ENCODE measurements at regions not wholly inside any gene's neighbourhood (a gene's known extent, or its start where the extent isn't known, plus 50 kb on each side); places are given as distances from the start of the nearest gene placed in this dataset.
A peak's percentile ranks its signal among the peaks of the same experiment; 100 is the strongest.

DNA sequence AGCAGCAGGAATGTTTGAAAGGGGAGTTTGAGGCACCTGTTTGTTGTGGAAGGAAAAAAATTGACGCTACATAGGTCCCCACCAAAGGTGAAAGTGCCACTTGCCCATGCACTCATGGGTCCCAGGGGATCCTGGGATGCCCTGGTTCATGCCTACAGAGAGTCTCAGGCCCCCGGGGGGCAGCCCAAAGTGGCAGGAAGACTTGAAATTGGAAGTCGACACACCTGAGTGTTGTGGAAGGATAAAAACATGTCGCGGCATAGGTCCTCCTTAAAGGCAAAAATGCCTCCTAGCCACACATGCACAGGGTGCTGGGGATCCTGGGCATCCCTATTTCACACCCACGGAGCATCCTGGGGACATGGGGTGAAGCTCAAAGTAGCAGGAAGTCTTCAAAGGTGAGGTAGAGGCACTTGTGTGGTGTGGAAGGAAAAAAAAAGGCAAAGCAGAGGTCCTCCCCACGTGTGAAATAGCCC, 576.1 kb downstream of the ALG10 start:
- TF ChIP-seq RAD21 (IDR thresholded peaks at IDR 0.05) (no peak), JUND (IDR thresholded peaks at IDR 0.05) (no peak), TAF1 (conservative IDR thresholded peaks at IDR 0.05) (no peak)
- Histone ChIP-seq H3K36me3 (ENCODE audit: control insufficient read depth in 4 of 4, insufficient read depth in 3 of 4, low read depth in 1 of 4, low read length in 3 of 4) (no peaks in the 10 kb centered on the region), H3K9ac (ENCODE audit: low read depth in 1 of 2, low read length in 2 of 2) (no peak overlapping the region), H3K9me3 (ENCODE audit: control insufficient read depth in 4 of 4, low read length in 3 of 4) (peaks cover 11 to 68% (median 25%) of the 10 kb centered on the region in 4 donors), H3K27ac (ENCODE audit: low read depth in 1 of 2, low read length in 2 of 2) (no peak overlapping the region), H3K4me1 (ENCODE audit: control insufficient read depth in 4 of 4, insufficient read depth in 4 of 4, low read length in 3 of 4) (no peaks in the 10 kb centered on the region), H3K4me3 (ENCODE audit: low read depth in 1 of 3, low read length in 3 of 3) (no peak overlapping the region), H3K27me3 (ENCODE audit: control insufficient read depth in 4 of 4, insufficient read depth in 4 of 4, low read length in 3 of 4) (no peaks in the 10 kb centered on the region)
- DNase-seq (ENCODE audit: low spot score) = no peak
- WGBS = 55% methylated on average over 7 of the region's 7 CpGs

DNA sequence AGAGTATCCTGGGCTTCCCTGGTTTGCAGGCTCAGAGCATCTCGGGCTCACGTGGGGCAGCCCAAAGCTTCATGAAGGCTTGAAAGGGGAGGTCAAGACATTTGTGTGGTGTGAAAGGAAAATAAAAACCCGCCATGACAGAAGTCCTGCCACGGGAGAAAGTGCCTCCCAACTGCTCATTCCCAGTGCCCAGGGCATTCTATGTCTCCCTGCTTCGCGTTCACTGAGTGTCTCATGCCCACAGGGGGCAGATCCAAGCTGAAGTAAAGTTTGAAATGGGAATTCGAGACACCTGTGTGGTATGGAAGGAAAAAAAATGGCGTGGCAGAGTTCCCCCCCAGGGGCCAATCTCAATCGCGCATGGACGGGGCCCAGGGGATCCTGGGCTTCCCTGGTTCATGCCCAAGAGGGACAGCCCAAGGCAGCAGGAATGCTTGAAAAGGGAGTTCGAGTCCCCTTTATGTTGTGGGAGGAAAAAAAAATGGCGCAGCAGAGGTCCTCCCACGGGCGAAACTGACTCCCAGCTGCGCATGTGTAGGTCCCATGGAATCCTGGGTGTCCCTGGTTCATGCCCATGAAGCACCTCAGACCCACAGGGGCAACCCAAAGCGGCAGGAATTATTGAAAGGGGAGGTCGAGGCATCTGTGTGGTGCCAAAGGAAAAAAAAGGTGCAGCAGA, 576.7 kb downstream of the ALG10 start:
- DNase-seq (ENCODE audit: low spot score) = no peak
- Histone ChIP-seq H3K4me1 (ENCODE audit: control insufficient read depth in 4 of 4, insufficient read depth in 4 of 4, low read length in 3 of 4) (no peaks in the 10 kb centered on the region), H3K4me3 (ENCODE audit: low read depth in 1 of 3, low read length in 3 of 3) (peak overlapping the region in 1 of 3 donors; percentile 26), H3K9me3 (ENCODE audit: control insufficient read depth in 4 of 4, low read length in 3 of 4) (peaks cover 11 to 68% (median 27%) of the 10 kb centered on the region in 4 donors), H3K9ac (ENCODE audit: low read depth in 1 of 2, low read length in 2 of 2) (no peak overlapping the region), H3K36me3 (ENCODE audit: control insufficient read depth in 4 of 4, insufficient read depth in 3 of 4, low read depth in 1 of 4, low read length in 3 of 4) (no peaks in the 10 kb centered on the region), H3K27me3 (ENCODE audit: control insufficient read depth in 4 of 4, insufficient read depth in 4 of 4, low read length in 3 of 4) (no peaks in the 10 kb centered on the region), H3K27ac (ENCODE audit: low read depth in 1 of 2, low read length in 2 of 2) (no peak overlapping the region)
- 62% methylated on average over 18 of the region's 18 CpGs for WGBS
- TF ChIP-seq, protein P1, sequence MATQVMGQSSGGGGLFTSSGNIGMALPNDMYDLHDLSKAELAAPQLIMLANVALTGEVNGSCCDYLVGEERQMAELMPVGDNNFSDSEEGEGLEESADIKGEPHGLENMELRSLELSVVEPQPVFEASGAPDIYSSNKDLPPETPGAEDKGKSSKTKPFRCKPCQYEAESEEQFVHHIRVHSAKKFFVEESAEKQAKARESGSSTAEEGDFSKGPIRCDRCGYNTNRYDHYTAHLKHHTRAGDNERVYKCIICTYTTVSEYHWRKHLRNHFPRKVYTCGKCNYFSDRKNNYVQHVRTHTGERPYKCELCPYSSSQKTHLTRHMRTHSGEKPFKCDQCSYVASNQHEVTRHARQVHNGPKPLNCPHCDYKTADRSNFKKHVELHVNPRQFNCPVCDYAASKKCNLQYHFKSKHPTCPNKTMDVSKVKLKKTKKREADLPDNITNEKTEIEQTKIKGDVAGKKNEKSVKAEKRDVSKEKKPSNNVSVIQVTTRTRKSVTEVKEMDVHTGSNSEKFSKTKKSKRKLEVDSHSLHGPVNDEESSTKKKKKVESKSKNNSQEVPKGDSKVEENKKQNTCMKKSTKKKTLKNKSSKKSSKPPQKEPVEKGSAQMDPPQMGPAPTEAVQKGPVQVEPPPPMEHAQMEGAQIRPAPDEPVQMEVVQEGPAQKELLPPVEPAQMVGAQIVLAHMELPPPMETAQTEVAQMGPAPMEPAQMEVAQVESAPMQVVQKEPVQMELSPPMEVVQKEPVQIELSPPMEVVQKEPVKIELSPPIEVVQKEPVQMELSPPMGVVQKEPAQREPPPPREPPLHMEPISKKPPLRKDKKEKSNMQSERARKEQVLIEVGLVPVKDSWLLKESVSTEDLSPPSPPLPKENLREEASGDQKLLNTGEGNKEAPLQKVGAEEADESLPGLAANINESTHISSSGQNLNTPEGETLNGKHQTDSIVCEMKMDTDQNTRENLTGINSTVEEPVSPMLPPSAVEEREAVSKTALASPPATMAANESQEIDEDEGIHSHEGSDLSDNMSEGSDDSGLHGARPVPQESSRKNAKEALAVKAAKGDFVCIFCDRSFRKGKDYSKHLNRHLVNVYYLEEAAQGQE (IDR thresholded peaks at IDR 0.05) = no peak
- TF ChIP-seq, protein P2, sequence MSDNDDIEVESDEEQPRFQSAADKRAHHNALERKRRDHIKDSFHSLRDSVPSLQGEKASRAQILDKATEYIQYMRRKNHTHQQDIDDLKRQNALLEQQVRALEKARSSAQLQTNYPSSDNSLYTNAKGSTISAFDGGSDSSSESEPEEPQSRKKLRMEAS (IDR thresholded peaks at IDR 0.05) = no peak
- TF ChIP-seq, protein P3, sequence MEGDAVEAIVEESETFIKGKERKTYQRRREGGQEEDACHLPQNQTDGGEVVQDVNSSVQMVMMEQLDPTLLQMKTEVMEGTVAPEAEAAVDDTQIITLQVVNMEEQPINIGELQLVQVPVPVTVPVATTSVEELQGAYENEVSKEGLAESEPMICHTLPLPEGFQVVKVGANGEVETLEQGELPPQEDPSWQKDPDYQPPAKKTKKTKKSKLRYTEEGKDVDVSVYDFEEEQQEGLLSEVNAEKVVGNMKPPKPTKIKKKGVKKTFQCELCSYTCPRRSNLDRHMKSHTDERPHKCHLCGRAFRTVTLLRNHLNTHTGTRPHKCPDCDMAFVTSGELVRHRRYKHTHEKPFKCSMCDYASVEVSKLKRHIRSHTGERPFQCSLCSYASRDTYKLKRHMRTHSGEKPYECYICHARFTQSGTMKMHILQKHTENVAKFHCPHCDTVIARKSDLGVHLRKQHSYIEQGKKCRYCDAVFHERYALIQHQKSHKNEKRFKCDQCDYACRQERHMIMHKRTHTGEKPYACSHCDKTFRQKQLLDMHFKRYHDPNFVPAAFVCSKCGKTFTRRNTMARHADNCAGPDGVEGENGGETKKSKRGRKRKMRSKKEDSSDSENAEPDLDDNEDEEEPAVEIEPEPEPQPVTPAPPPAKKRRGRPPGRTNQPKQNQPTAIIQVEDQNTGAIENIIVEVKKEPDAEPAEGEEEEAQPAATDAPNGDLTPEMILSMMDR (IDR thresholded peaks at IDR 0.05; ENCODE audit: low read depth, low read length, missing input control) = no peak
- TF ChIP-seq GABPA (IDR thresholded peaks at IDR 0.05 in 1 of 2, conservative IDR thresholded peaks at IDR 0.05 in 1 of 2) (no peak), JUND (IDR thresholded peaks at IDR 0.05) (no peak), EGR1 (IDR thresholded peaks at IDR 0.05; ENCODE audit: low read depth in 2 of 2) (no peak), YY1 (IDR thresholded peaks at IDR 0.05) (no peak), NR2F2 (IDR thresholded peaks at IDR 0.05) (no peak), RAD21 (IDR thresholded peaks at IDR 0.05) (no peak), TAF1 (conservative IDR thresholded peaks at IDR 0.05) (no peak), RXRA (IDR thresholded peaks at IDR 0.05) (no peak), FOXA2 (IDR thresholded peaks at IDR 0.05) (no peak), HNF4G (IDR thresholded peaks at IDR 0.05) (no peak), HNF4A (conservative IDR thresholded peaks at IDR 0.05) (no peak)

Data from liver (tissue), 8 donors.